Heart right ventricle (tissue), 16 donors: ENCODE measurements at regions not wholly inside any gene's neighbourhood (a gene's known extent, or its start where the extent isn't known, plus 50 kb on each side); places are given as distances from the start of the nearest gene placed in this dataset.
"Not testable (repeated sequence)": the region's sequence is repeated elsewhere in the genome, so short reads cannot be mapped to it uniquely, and the experiment has no call there.

Experiments used
- ATAC-seq, 8 donors: fragments of 200-7000 bp; cut with Tn5 transposase; one replicate each; pipeline ENCODE4 v1.9.1; 2020; ENCODE audit warnings: mild to moderate bottlenecking in 8 of 8, moderate library complexity in 8 of 8, moderate number of reproducible peaks in 1 of 8
- DNase-seq, 2 donors: peaks; one replicate each; pipeline ENCODE4 v3.0.0-alpha.2; 2020
- H3K27ac ChIP-seq, 10 donors: fragments of 200-600 bp; sonication (generic) in 2 of 10; one replicate each; pipeline versions ENCODE4 v1.5.0 to v1.8.0; 2020 to 2022; ENCODE audit warnings: mild to moderate bottlenecking in 3 of 10
- H3K27me3 ChIP-seq, 7 donors: fragments of 200-600 bp; one replicate each; pipeline ENCODE4 v1.8.0; 2021 to 2022; ENCODE audit warnings: mild to moderate bottlenecking in 2 of 7
- H3K36me3 ChIP-seq, 9 donors: fragments of 200-600 bp; sonication (generic) in 1 of 9; one replicate each; pipeline versions ENCODE4 v1.5.0 to v1.8.0; 2020 to 2022; ENCODE audit warnings: mild to moderate bottlenecking in 2 of 9
- H3K4me1 ChIP-seq, 9 donors: fragments of 200-600 bp; sonication (generic) in 1 of 9; one replicate each; pipeline versions ENCODE4 v1.5.0 to v1.8.0; 2020 to 2022; ENCODE audit warnings: mild to moderate bottlenecking in 4 of 9
- H3K4me3 ChIP-seq, 10 donors: fragments of 200-600 bp; sonication (generic) in 2 of 10; one replicate each; pipeline versions ENCODE4 v1.5.0 to v1.8.0; 2020 to 2022; ENCODE audit warnings: mild to moderate bottlenecking in 7 of 10, moderate library complexity in 2 of 10
- H3K9me3 ChIP-seq, 11 donors: fragments of 200-600 bp in 10 of 11; sonication (generic) in 2 of 11; one replicate each; pipeline versions ENCODE4 v1.5.0 to v1.8.0; 2013 to 2022; ENCODE audit warnings: mild to moderate bottlenecking in 2 of 11, control low read depth in 1 of 11, moderate library complexity in 1 of 11
- CTCF ChIP-seq, 9 donors: fragments of 200-600 bp; sonication (generic) in 2 of 9; IDR thresholded peaks; one replicate each; pipeline versions ENCODE4 v1.5.0 to v1.8.0; 2021 to 2022; ENCODE audit warnings: antibody characterized with exemption in 9 of 9, mild to moderate bottlenecking in 5 of 9, moderate library complexity in 1 of 9
- WGBS, 2 donors: extraction: QIAGEN DNeasy Blood & Tissue Kit; methylation state at CpG; one replicate each; pipeline ENCODE4 v1.1.7; 2013; ENCODE audit warnings: inconsistent platforms in 1 of 2; 5-methylcytosine and 5-hydroxymethylcytosine counted together
- intact Hi-C, 10 donors: fragments of 100-400 bp; cut with DNase I; formaldehyde crosslinking; loops; one replicate each; pipeline versions ENCODE4 v1.11.1 to v1.14.2; 2022
- donor health status: Arrhythmogenic right ventricular cardiomyopathy.
- donor health status: ischemic (EF 13 %, LVEDD 7.1; RV severe dilation, severe dysfunction).
- donor health status: healthy with polysubstance abuse.
- donor health status: DM: no; HTN: yes; CAD: no.
- donor health status: DM: no; HTN: no; CAD: no.
- donor health status: ischemic (EF 25% LVEDD 6.9; RV normal size, moderate dysfunction).
- donor health status: ischemic (EF 25% LVEDD 5.7; RV mildly dilated, moderate dysfunction).
- donor health status: healthy.
- donor health status: DM: yes; HTN: yes; CAD: no.
- donor health status: Ischemic cardiomyopathy.
- donor health status: ischemic (EF 35%, LVEDD 5.7; RV mildly dilated, moderate dysfunction).
- donor health status: nonischemic (EF 11% LVEDD 7.7; RV severe dilation, severe dysfunction).
- donor health status: DM: yes; HTN: yes; CAD: no.
- donor health status: PGD.
- donor health status: ischemic (EF 29% LVEDD 5.4; RV normal size, mild dysfunction).
- donor health status: nonischemic (EF 23%, LVEDD 6.1; RV moderate dilation, normal function).

DNA sequence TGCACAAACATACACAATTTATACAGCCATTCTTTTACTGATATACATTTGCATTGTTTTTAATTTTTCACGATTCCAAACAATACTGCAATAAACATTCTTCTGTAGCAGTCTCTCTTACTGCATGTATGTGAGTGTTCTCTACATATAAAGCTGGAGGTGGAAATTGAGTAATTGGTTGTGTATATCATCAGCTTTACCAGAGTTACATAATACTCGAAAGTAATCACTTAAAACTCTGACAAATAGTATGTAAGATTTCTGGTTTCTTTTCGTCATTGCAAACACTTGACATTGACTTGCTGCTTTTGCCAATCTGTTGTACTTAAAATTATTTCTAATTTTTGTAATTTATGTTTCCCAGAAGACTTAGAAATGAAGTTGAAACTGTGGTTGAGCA lies 110.2 kb downstream of the TDRD15 start:
- 76 to 94% methylated on average over 3 of the region's 3 CpGs for WGBS, 2 donors

GRCh38 chr2:21234464-21235120 lies 110.8 kb downstream of the TDRD15 start:
- H3K4me1 ChIP-seq = peaks cover 0 to 15% (median 0%) of the 10 kb centered on the region in 9 donors
- DNase-seq = no peak
- no peak overlapping the region for H3K4me3 ChIP-seq
- TF ChIP-seq CTCF (IDR thresholded peaks at IDR 0.05) = no peak
- no peaks in the 10 kb centered on the region for H3K27me3 ChIP-seq
- no peak overlapping the region for H3K27ac ChIP-seq
- no peak for ATAC-seq
- H3K9me3 ChIP-seq = peaks cover 0 to under 1% (median 0%) of the 10 kb centered on the region in 11 donors
- 73 to 81% methylated on average over 3 of the region's 3 CpGs for WGBS, 2 donors
- intact Hi-C loops = no loop called here
- no peaks in the 10 kb centered on the region for H3K36me3 ChIP-seq

More for the DNA sequence above, 110.2 kb downstream of the TDRD15 start:
- H3K4me1 ChIP-seq = peaks cover 0 to 15% (median 0%) of the 10 kb centered on the region in 9 donors
- intact Hi-C loops = no loop called here
- H3K4me3 ChIP-seq = no peak overlapping the region
- H3K9me3 ChIP-seq = no peaks in the 10 kb centered on the region
- DNase-seq (no peak), ATAC-seq (no peak)
- H3K27ac ChIP-seq = no peak overlapping the region
- no peaks in the 10 kb centered on the region for H3K36me3 ChIP-seq
- TF ChIP-seq CTCF (IDR thresholded peaks at IDR 0.05) = no peak
- H3K27me3 ChIP-seq = no peaks in the 10 kb centered on the region

DNA sequence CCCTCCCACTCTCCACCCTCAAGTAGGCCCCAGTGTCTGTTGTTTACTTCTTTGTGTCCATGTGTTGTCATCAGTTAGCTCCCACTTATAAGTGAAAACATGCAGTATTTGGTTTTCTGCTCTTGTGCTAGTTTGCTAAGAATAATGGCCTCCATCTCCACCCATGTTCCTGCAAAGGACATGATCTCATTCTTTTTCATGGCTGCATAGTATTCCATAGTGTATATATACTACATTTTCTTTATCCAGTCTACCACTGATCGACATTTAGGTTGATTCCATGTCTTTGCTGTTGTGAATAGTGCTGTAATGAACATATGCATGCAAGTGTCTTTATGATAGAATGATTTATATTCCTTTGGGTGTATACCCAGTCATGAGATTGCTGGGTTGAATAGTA lies 116.0 kb downstream of the TDRD15 start:
- H3K9me3 ChIP-seq, H3K36me3 ChIP-seq, intact Hi-C loops, DNase-seq, H3K27ac ChIP-seq, H3K4me1 ChIP-seq, ATAC-seq, H3K4me3 ChIP-seq, H3K27me3 ChIP-seq: not testable (repeated sequence)
- 81 to 91% methylated on average over 1 of the region's 1 CpG for WGBS, 2 donors

GRCh38 chr2:21244161-21244560 lies 120.4 kb downstream of the TDRD15 start:
- ATAC-seq = no peak
- Histone ChIP-seq H3K36me3 (no peaks in the 10 kb centered on the region), H3K27me3 (no peaks in the 10 kb centered on the region), H3K4me1 (no peaks in the 10 kb centered on the region), H3K9me3 (peaks cover 0 to 7% (median 0%) of the 10 kb centered on the region in 11 donors), H3K4me3 (no peak overlapping the region), H3K27ac (no peak overlapping the region)
- TF ChIP-seq CTCF (IDR thresholded peaks at IDR 0.05) = no peak
- WGBS, 2 donors = 92 to 93% methylated on average over 1 of the region's 1 CpG
- no peak for DNase-seq
- intact Hi-C loops = no loop called here

GRCh38 chr2:21245565-21245964 lies 121.8 kb downstream of the TDRD15 start:
- TF ChIP-seq CTCF (IDR thresholded peaks at IDR 0.05) = no peak
- 59 to 63% methylated on average over 2 of the region's 2 CpGs for WGBS, 2 donors
- ATAC-seq = no peak
- intact Hi-C loops = no loop called here
- no peak overlapping the region for H3K4me3 ChIP-seq
- no peaks in the 10 kb centered on the region for H3K36me3 ChIP-seq
- no peaks in the 10 kb centered on the region for H3K4me1 ChIP-seq
- H3K9me3 ChIP-seq = peaks cover 0 to 7% (median 0%) of the 10 kb centered on the region in 11 donors
- no peaks in the 10 kb centered on the region for H3K27me3 ChIP-seq
- no peak overlapping the region for H3K27ac ChIP-seq
- DNase-seq = no peak
